ENCODE measurements at regions not wholly inside any gene's neighbourhood (a gene's known extent, or its start where the extent isn't known, plus 50 kb on each side); places are given as distances from the start of the nearest gene placed in this dataset. TPM values are rescaled to one million over a fixed set of nuclear protein-coding genes. Genes with fewer than 3 reads are reported as not detected.

- H3K27me3 Mint-ChIP-seq, result no peaks in the 10 kb centered on the region
- no peak for DNase-seq
- ATAC-seq, result no peak
- H3K4me3 Mint-ChIP-seq, result no peak overlapping the region
- no peaks in the 10 kb centered on the region for H3K9me3 Mint-ChIP-seq
- H3K27ac Mint-ChIP-seq, result no peak overlapping the region
- no peaks in the 10 kb centered on the region for H3K36me3 Mint-ChIP-seq
- H3K4me1 Mint-ChIP-seq, result peaks cover 0 to 9% (median under 1%) of the 10 kb centered on the region in 4 donors
- POLR2A ChIA-PET, result no interaction called here
These were observed 55.6 kb upstream of the PPARA start for GRCh38 chr22:46094676-46095075.

DNA sequence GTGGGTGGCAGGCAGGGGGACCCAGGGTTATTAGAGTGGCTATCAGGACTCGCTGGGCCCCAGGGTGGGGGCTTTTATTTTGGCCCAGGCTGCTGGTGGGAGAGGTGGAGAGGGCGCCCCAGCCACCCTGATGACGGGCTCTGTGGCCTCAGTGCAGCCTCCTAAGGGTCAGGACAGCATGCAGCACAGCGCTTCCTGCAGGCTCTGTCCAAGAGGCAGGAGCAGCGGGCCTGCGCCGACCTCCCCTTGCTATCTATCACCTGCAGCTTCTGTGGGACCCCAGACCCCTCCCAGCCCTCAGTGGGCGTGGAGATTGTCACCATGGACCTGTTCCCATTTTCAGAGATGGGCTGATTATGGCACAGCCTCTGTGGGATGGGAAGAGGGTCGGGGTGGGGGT lies 54.3 kb upstream of the PPARA start:
- H3K9me3 Mint-ChIP-seq, result no peaks in the 10 kb centered on the region
- POLR2A ChIA-PET, result no interaction called here
- H3K27ac Mint-ChIP-seq, result peak overlapping the region in 1 of 10 donors; percentile 32
- DNase-seq, result no peak
- H3K4me3 Mint-ChIP-seq, result no peak overlapping the region
- H3K27me3 Mint-ChIP-seq, result no peaks in the 10 kb centered on the region
- no peak for ATAC-seq
- H3K36me3 Mint-ChIP-seq, result peaks cover 0 to 1% (median 0%) of the 10 kb centered on the region in 3 donors
- peaks cover 0 to 5% (median under 1%) of the 10 kb centered on the region in 4 donors for H3K4me1 Mint-ChIP-seq

- no peak for DNase-seq
- Mint-ChIP-seq H3K9me3 (no peaks in the 10 kb centered on the region), H3K36me3 (peaks cover 0 to 7% (median 2%) of the 10 kb centered on the region in 3 donors), H3K4me1 (peaks cover 0 to 2% (median under 1%) of the 10 kb centered on the region in 4 donors), H3K4me3 (no peak overlapping the region), H3K27me3 (no peaks in the 10 kb centered on the region), H3K27ac (peak overlapping the region in 2 of 10 donors; percentile 53 to 79)
- no peak for ATAC-seq
- POLR2A ChIA-PET, result no interaction called here
These were observed 53.6 kb upstream of the PPARA start for GRCh38 chr22:46096706-46097230.

DNA sequence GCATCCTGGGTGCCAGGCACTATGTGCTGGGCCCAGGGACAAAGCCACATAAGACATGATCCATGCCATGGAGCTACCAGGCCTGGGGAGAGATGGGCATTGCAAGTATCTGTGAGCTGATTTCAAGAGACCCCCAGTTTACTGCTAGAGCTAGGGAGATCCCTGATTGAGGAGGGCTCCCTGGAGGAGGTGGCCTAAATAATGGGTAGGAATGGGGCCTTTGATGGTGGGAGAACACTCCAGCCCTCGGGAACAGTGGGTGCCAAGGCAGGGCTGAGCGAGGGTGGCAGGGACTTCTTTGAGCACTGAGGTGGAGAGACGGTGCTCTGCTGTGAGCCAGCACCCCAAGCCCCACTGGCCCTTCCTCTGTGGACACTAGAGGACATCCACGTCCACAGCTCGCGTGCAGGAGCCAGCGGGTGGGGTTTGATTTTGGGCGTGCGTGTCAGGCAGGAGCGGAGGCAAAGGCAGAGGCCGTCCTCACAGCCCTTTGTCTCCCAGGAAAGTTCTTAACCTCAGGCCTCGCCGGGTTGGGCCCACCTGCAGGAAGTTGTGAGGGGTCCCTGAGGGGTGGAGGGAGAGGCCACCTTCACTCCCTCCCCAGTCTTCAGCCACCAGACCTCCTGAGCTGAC lies 52.9 kb upstream of the PPARA start:
- peak overlapping the region in 2 of 10 donors; percentile 53 to 79 for H3K27ac Mint-ChIP-seq
- no peak overlapping the region for H3K4me3 Mint-ChIP-seq
- no peak for DNase-seq
- POLR2A ChIA-PET, result no interaction called here
- peaks cover 0 to 2% (median 0%) of the 10 kb centered on the region in 4 donors for H3K4me1 Mint-ChIP-seq
- peaks cover 0 to 7% (median 2%) of the 10 kb centered on the region in 3 donors for H3K36me3 Mint-ChIP-seq
- no peaks in the 10 kb centered on the region for H3K27me3 Mint-ChIP-seq
- no peak for ATAC-seq
- H3K9me3 Mint-ChIP-seq, result no peaks in the 10 kb centered on the region

- POLR2A ChIA-PET, result no interaction called here
- Mint-ChIP-seq H3K27ac (peak overlapping the region in 1 of 10 donors; percentile 53), H3K4me3 (no peak overlapping the region)
These were observed 51.5 kb upstream of the PPARA start for GRCh38 chr22:46098525-46099475.

GRCh38 chr22:46099740-46100139 lies 50.6 kb upstream of the PPARA start:
- DNase-seq (no peak), ATAC-seq (no peak)
- H3K27ac Mint-ChIP-seq, result no peak overlapping the region
- no peak overlapping the region for H3K4me3 Mint-ChIP-seq
- H3K27me3 Mint-ChIP-seq, result no peaks in the 10 kb centered on the region
- H3K36me3 Mint-ChIP-seq, result peaks cover 0 to 11% (median 2%) of the 10 kb centered on the region in 3 donors
- H3K9me3 Mint-ChIP-seq, result no peaks in the 10 kb centered on the region
- POLR2A ChIA-PET, result no interaction called here
- no peaks in the 10 kb centered on the region for H3K4me1 Mint-ChIP-seq

More at GRCh38 chr22:46098525-46099475, 51.5 kb upstream of the PPARA start:
- DNase-seq (no peak), ATAC-seq (no peak)
- no peaks in the 10 kb centered on the region for H3K27me3 Mint-ChIP-seq
- no peaks in the 10 kb centered on the region for H3K9me3 Mint-ChIP-seq
- peaks cover 0 to 11% (median 2%) of the 10 kb centered on the region in 3 donors for H3K36me3 Mint-ChIP-seq
- H3K4me1 Mint-ChIP-seq, result peaks cover 0 to 2% (median 0%) of the 10 kb centered on the region in 4 donors

DNA sequence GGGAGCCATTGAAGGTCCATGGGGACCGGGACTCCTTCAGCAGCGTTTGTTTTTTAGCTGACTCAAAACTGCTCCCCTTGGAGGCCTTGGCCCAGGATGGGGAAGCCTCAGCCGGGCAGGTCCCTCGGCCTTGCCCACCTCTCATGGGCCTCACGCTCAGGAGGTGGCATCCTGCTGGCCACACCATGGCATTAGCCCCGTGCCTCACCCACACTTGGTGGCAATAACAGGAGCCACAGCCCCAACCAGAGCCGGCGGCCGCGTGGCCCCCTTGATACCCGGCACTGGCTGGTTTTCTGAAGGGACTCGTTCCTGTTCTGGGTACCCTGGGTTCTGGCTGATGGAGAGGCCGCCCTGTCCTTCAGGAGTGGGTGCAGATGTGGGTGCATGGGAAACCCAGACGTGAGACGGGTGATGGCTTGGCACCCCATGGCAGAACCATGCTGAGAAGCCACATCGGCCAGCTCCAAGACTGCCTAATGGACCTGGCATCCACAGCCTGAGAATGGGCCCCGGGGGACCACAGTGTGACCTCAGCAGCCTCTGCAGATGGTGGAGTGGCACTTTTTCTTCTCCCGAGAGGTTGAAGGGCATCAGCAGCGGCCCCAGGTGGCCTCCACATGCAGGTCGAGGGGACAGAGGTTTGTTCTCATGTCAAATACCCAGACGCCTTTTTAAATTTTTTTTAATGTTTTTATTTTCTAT lies 49.8 kb upstream of the PPARA start:
- DNase-seq (no peak), ATAC-seq (no peak)
- no peaks in the 10 kb centered on the region for H3K4me1 Mint-ChIP-seq
- H3K27ac Mint-ChIP-seq, result no peak overlapping the region
- H3K9me3 Mint-ChIP-seq, result no peaks in the 10 kb centered on the region
- peaks cover 0 to 11% (median 2%) of the 10 kb centered on the region in 3 donors for H3K36me3 Mint-ChIP-seq
- no peaks in the 10 kb centered on the region for H3K27me3 Mint-ChIP-seq
- POLR2A ChIA-PET, result interaction anchor here (0.9 kb wide), 1 partner anchor 8 kb away, joined by 3 read pairs; no protein-coding TSS in a partner anchor
- H3K4me3 Mint-ChIP-seq, result no peak overlapping the region

Small RNA genes lying in the stretch of these regions (microRNA-seq; reads per million reads assigned to microRNA genes)
- gene MIR3619 (ENCODE audit: borderline microRNAs expressed), result not detected
